HG02623 (cell line): ENCODE measurements at regions not wholly inside any gene's neighbourhood (a gene's known extent, or its start where the extent isn't known, plus 50 kb on each side); places are given as distances from the start of the nearest gene placed in this dataset.

Experiments used
- ATAC-seq: cut with Tn5 transposase; IDR thresholded peaks from one replicate; pipeline ENCODE4 v1.9.1; 2021; ENCODE audit warnings: moderate library complexity; ENCODE audit not compliant: unreplicated experiment

DNA sequence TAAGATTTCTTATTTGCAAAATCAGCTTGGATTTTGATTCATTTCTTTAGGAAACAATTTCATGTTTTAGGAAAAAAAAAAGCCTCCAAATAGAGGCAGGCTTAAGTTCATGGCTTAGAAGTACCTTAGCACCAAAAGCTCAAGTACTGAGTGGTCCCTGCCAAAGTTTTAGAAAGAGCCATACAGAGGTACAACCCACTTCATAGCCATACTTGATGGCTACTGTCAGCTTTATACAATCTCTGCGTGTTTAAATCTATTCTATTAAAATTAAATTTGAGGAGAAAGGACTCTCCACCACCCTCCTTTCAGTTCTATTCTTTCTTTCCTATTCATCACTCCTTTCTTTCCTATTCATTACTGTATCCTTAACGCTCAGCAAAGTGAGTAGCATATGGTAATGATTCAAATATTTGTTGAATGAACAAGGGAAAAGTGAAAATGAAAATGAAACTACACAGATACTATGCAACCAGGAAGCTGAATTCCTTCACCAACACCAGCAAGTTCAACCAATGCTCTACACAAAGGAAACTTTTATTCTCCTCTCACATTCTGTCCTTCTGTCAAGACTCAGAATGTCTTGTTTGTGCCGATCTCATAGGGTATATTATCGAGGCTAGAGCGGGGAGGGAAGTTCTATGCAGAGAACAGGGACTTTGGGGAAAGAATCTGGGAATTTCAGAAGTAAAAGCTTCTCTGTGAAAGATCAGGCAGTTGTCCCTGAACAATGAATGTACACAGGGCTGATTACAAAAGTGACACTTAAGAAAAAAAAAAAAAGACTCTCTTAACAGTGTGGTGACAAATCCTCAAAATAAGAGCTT lies 138.6 kb upstream of the SPEF2 start:
- no peak for ATAC-seq

DNA sequence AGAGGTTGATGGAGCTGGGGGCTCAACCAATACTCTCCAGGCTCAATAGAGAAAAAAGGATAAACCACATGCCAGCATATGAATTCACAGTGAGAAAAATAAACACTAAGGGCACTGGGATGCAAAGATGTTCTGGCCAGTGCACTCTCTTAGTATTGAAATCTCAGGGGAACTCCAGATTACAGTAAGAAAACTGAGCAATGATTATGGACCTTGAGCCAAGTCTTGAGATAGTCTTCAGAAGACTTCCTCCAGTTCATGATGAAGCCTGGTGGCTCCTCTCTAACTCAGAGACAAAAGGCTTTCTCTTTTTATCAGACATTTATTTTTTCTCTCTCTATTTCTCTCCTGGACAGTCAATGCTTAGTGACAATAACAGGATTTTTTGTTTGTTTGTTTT lies 139.8 kb upstream of the SPEF2 start:
- ATAC-seq = no peak

DNA sequence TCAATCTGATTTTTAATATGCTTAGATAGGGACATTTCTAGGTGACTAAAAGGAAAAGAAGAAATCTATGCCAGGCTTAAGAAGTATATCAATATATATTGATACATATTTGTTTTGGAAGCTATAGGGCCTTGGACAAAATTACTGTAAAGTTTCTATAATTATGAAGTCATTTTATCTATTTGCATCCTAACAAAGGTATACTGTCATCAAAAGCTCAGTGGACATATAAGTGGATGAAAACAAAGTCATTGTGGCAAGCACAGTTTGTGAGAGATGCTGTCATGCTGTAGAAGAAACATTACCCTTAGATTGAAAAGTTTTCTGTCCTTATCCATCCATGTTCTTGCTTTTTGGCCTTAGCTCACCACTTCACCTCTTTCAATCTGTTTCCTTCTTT lies 140.3 kb upstream of the SPEF2 start:
- ATAC-seq = no peak

DNA sequence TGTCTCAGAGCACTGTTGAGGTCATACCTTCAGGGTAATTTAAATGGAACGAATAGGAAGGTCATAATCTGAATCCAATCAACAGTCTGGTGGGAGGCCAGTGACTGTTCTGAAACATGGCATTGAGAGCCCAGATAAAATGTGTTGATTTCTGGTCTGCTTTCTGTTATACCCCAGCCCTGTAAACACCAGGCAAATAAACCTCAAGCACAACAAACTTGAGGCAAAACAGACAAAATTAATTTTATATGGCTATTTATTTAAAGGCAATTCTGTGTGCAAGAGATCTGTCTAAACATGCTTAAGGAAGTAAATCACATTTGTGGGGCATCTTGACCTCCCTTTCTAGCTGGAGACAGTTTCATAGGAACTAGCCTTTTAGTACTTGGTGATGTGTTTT lies 140.9 kb upstream of the SPEF2 start:
- ATAC-seq = no peak

DNA sequence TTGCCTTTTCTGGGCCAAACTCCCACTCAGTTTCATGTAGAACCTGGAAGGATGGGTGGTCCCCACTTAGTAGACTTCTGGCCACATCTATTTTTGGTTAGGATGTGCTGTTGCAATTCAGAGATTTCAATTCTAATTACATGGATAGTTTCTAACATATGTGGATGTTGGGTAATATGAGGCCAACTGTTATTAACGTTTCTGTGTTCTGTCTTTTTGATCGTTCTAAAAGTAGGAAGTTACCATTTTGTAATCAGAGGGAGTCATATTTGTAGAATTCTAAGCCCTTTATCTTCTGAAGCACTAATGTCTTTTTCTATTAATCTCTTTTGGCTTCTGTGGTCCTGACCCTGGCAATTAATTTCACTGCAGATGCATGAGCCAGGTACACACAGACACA lies 141.6 kb upstream of the SPEF2 start:
- no peak for ATAC-seq

DNA sequence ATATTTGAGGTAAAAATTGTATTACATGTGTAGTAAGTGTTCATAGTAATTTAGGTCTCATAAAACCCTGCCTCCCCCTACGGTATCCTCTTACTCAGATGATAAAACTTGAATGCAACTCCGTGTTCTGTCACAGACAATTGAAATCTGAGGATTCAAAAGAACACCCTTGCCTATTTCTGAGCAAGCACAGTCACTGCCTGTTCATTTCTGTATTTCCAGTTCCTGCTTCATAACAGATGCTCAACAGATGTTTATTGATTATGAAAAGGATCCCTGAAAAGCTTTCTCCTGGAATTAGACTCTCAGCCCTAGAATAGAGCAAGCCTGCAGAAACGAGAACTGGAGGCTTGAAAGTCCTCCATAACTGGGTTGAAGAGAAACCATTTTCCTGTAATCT lies 144.1 kb upstream of the SPEF2 start:
- ATAC-seq = no peak

DNA sequence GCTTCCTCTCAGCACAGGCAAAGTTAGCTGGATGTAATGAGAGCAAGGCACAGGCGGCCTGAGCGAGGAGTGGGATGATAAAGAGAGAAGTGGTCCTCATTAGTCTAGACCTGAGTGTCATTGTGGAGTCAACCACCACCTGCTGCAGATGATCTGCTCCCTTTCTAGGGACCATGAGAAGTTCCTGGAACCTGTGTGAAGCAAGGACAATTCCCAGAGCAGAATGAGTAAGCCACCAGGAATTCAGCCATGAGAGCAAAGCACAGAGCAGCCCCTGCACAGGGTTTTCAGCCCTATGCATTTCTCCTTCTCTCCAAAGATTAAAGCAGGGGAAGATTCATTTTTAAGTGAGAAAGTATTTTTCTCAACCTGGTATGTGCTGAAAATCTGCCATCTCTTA lies 146.8 kb upstream of the SPEF2 start:
- no peak for ATAC-seq

DNA sequence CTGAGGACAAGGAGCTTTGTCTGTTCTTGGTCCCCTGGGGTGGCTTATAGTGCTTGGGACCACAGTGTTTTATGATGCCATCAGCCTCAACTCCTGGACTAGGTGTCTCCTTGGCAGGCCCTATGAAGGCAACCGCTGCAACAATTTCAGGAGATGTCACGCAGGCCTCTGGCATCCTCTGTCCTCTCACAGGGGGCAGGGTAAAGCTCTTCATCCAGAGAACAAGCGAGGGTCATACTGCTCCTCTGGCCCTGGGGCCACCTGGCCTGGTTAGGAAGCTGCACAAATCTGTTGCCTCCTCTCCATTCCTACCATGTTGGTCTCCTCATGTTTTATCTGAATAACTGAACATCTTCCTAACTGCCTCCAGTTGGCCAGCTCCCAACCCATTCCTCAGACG lies 148.9 kb upstream of the SPEF2 start:
- ATAC-seq = no peak

DNA sequence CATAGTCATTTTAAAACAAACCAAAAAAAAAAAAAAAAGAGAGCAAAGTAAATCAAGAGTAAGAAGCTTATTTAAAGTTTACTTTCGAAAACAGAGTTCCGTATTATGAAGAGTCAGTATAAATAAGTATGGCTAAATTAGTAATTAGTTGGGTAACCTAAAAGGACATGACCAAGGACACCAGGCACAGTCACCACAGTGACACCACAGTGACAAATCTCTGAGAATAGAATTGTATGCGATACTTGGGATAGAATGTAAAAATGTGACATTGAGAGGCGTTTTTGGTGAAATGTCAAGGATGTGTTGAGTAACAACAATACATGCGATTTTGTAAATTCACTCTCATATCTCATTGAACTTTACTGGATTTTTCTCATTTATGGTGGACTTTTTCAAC lies 150.9 kb upstream of the SPEF2 start:
- no peak for ATAC-seq

DNA sequence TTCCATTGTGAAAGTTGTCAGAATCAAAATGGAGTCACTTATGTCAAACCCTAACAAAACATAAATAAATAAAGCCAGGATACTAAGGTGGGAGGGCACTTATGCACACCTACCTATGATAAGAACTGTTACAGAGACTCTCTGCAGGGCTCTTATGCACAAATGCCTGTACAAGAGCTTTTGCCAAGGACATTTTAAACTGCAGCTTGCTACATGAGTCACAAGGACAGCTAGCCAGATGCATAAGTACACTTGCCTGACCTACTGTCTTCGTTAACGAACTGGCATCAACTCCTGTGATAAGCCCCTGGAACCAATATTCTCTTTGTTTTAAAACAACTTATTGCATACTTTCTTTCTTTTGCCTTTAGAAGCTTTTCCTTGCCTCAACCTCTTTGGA lies 152.9 kb upstream of the SPEF2 start:
- ATAC-seq = no peak

DNA sequence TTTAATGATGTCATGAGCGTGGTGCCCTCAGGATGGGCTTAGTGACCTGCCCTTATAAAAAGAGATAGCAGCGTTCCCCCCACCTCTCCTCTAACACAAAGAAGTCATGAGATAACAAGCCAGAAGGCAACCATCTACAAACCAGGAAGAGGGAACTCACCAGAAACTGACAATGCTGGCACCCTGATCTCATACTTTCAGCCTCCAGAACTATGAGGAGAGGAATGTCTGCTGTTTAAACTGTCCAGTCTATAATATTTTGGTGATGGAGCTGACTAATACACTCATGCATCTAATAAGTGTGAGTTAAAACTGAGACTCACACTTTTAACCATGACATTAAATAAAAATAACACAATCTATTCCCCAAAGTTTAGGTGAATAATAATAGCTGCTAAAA lies 156.1 kb upstream of the SPEF2 start:
- ATAC-seq = no peak

DNA sequence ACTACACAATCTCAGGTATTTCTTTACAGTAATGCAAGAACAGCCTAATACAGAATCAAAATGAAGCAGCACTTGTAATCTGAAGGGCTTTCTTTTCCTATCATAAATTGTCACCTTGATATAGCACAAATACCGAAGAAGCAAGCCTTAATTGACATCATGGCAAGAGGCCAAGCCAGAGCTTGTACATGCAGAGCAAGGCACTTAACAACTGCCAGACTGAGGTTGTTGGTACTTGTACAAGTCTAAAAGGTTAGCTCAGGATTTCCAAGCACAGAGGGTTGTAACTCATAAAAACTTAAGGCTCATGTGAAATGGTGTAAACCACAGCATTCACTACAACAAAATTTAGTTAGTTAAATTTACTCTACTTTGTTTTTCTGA lies 158.8 kb upstream of the SPEF2 start:
- no peak for ATAC-seq

DNA sequence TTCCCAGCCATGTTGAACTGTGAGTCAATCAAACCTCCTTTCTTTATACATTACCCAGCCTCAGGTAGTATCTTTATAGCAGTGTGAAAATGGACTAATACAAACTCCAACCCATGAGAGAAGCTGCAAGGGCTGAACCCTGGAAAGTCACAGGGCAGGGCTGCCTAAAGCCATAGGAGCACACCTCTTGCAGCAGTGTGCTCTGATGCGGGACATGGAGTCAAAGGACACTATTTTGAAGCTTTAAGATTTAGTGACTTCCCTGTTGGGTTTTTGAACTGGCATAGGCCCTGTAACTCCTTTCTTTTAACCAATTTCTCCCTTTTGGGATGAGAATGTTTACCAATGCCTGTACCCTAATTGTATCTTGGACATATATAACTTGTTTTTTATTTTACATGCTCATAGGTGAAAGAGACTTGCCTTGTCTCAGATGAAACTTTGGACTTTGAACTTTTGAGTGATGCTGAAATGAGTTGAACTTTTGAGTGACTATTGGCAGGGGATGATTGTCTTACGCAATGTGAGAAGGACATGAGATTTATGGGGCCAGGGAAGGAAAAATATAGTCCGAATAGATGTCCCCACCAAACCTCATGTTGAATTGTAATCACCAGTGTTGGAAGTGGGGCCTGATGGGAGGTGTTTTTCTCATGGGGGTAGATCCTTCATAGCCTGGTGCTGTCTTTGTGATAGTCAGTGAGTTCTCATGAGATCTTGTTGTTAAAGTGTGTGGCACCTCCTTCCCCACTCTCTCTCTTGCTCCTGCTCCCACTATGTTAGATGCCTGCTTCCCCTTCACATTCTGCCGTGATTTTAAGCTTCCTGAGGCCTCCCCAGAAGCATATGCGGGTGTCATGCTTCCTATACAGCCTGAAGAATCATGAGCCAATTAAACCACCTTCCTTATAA lies 159.5 kb upstream of the SPEF2 start:
- ATAC-seq = no peak

DNA sequence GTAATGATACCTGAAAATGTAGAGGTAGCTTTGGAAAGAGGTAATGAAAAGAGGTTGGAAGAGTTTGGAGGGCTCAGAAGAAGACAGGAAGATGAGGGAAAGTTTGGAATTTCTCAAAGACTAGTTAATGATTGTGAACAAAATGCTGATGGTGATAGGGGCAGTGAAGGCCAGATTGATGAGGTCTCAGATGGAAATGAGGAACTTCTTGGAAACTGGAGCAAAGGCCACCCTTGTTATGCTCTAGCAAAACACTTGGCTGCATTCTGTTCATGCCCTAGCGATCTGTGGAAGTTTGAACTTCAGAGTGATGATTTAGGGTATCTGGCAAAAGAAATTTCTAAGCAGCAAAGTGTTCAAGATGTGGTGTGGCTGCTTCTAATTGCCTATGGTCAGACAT lies 161.2 kb upstream of the SPEF2 start:
- no peak for ATAC-seq

DNA sequence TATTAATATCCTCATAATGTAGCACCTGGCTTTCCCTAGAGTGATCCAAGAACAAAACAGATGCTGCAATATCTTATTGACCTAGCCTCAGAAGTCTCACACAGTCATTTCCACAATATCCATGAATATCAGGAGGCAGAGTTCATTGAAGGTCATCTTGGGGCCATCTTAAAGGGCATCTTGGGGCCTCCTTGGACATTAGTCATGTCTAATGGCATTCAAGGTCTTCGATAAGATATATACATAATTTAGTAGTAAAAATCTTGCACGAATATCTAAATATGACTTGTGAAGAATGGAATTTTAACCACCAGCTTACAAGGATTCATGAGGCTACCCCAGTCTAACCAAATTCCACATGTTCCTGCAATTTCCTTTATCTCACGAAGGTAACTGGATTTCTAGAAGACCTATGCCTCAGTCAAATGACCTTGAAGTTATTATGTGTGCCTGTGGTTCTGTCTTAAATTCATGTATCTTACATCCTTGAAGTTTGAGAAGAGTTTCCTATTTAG lies 163.6 kb upstream of the SPEF2 start:
- ATAC-seq = no peak

DNA sequence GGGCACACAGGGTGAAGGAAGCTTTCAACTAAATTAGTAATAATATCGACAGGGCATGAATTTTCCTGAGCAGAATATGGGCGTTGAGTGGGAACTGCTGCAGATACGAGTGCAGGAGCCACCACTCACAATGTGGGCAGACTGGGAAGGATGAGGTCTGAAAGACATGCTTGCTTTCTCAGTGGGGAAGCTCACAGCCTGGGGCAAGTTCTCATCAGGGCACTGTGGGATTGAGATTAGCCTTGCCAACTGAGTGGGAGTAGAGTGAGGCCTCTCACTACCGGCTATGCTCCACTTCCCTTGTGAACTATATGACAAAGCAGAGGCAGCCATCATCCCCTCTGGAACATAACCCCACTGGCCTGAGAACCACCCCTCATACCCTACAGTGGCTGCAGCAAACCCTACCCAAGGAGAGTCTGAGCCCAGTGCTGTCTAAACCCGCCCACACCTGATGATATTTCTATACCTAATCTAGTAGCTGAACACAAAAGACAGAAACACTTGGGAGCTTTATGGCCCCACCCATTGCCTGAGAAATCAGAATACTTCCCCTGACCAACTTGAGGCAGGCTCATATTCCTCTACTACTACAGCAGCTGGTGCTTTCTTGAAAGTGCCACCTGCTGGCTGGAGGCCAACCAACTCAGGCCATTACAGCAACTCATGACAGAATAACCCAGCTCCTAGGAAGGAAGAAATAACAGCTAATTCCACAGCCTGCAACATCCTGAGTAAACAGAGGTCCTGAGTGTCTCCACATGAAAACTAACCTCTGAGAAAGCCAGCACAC lies 173.7 kb upstream of the SPEF2 start:
- ATAC-seq = no peak

DNA sequence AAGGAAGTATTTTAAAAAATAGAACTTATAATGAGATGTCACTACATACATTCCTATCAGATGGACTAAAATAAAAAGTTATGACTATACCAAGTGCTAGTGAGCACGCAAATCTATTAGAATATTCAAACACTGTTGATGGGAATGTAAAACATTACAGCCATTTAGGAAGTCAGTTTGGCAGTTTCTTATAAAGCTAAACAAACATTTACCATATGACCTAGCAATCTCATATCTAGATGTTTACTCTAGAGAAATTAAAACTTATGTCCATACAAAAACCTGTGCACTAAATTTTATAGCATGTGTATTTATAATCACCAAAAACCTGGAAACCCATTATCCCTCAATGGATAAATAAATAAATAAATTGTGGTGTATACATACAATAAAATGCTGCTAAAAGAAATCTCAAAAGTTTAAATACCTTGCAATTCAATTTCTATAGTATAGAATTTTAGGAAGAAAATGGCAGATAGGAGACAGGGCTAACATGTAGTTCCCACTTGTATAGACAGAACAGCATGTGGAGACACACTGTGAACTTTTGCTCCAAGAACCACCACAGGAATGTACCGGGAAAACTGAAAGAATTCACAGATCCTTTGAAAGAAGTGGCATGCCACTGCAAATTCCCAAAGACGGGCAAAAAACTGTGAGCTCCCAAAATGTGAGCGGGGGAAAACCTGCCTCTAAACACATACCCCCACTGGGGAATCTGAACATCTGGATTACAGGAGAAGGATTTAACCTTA lies 174.6 kb upstream of the SPEF2 start:
- no peak for ATAC-seq

DNA sequence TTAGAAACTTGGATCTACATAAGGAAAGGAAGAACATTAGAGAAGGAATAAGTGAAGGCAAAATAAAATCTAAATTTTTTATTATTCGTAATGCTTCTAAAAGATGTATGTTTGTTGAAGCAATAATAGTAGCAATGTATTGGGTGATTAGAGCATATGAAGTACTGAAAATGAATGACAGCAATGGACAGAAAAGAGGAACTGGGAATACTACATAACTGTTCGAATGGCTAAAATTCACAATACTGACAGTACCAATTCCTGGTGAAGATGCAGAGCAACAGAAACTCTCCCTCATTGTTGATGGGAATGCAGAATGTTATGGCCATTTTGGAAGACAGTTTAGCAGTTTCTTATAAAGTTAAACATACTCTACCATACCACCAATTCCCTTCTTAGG lies 177.3 kb upstream of the SPEF2 start:
- no peak for ATAC-seq

DNA sequence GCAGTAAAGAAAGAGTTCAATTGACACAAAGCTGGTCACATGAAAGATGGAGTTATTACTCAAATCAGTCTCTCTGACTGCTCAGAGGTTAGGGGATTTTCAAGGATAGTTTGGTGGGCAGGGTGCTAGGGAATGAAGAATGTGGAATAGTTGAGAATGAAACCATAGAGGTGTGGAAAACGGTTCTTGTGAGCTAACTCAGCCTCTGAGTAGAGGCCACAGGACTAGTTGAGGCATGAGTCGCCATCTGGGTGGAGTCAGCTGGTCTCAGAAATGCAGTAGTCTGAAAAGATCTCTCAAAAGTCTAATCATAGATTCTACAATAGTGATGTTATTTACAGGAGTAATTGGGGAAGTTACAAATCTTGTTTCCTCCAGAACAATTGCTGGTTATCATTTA lies 178.9 kb upstream of the SPEF2 start:
- no peak for ATAC-seq

DNA sequence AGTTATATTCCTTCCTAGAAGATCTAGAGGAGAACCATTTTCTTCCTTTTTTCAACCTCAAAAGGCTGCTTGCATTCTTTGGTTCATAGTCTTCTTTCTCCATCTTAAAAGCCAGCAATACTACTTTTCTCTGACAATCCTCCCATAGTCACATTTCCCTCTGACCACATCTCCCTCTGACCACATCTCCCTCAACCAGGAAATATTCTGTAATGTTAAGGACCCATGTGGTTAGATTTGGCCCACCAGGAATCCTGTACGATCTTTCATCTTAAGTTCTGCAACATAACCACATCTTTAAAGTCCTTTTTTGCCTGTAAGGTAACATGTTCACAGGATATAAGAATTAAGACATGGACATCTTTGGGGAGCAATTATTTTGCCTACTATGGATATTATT lies 179.4 kb upstream of the SPEF2 start:
- ATAC-seq = no peak
